Trophoblast cell (in vitro differentiated cells and primary cell): ENCODE measurements at regions not wholly inside any gene's neighbourhood (a gene's known extent, or its start where the extent isn't known, plus 50 kb on each side); places are given as distances from the start of the nearest gene placed in this dataset.

ENCODE experiments used
- DNase-seq, 2 donors: peaks; one replicate each; pipeline ENCODE4 v3.0.0-alpha.2; 2016
- H2AFZ ChIP-seq: 2 replicates; pipeline ENCODE4 v1.6.1; 2013; ENCODE audit warnings: low read length, moderate library complexity, mild to moderate bottlenecking; ENCODE audit not compliant: insufficient read depth, poor library complexity
- H2AK5ac ChIP-seq: 2 replicates; pipeline ENCODE4 v1.6.1; 2013; ENCODE audit warnings: mild to moderate bottlenecking, low read length
- H2BK120ac ChIP-seq: 2 replicates; pipeline ENCODE4 v1.6.1; 2013; ENCODE audit warnings: low read length, mild to moderate bottlenecking, moderate library complexity; ENCODE audit not compliant: insufficient read depth, poor library complexity
- H2BK12ac ChIP-seq: 2 replicates; pipeline ENCODE4 v1.6.1; 2013; ENCODE audit warnings: mild to moderate bottlenecking, low read length, moderate library complexity
- H2BK5ac ChIP-seq: 2 replicates; pipeline ENCODE4 v1.6.1; 2013; ENCODE audit warnings: low read length, low read depth, moderate library complexity, mild to moderate bottlenecking; ENCODE audit not compliant: poor library complexity
- H3K14ac ChIP-seq: 2 replicates; pipeline ENCODE4 v1.6.1; 2013; ENCODE audit warnings: mild to moderate bottlenecking, low read length
- H3K18ac ChIP-seq: 2 replicates; pipeline ENCODE4 v1.6.1; 2013; ENCODE audit warnings: mild to moderate bottlenecking, low read length
- H3K23ac ChIP-seq: 2 replicates; pipeline ENCODE4 v1.6.1; 2013; ENCODE audit warnings: low read length
- H3K27ac ChIP-seq: 2 replicates; pipeline ENCODE4 v1.5.1; 2013; ENCODE audit warnings: low read depth, mild to moderate bottlenecking, inconsistent platforms, low read length, moderate library complexity
- H3K27me3 ChIP-seq: 2 replicates; pipeline ENCODE4 v1.6.1; 2013; ENCODE audit warnings: inconsistent platforms, mild to moderate bottlenecking, low read length, moderate library complexity; ENCODE audit not compliant: insufficient read depth
- H3K36me3 ChIP-seq, 2 experiments: 1 replicate in 1 of 2; 2 replicates in 1 of 2; pipeline ENCODE4 v1.6.1; 2013; ENCODE audit warnings: low read length in 2 of 2, mild to moderate bottlenecking in 2 of 2, moderate library complexity in 1 of 2; ENCODE audit not compliant: insufficient read depth in 2 of 2, control insufficient read depth in 1 of 2
- H3K4ac ChIP-seq: 2 replicates; pipeline ENCODE4 v1.6.1; 2013; ENCODE audit warnings: low read depth, mild to moderate bottlenecking, low read length, moderate library complexity
- H3K4me1 ChIP-seq, 2 experiments: 1 replicate in 1 of 2; 2 replicates in 1 of 2; pipeline ENCODE4 v1.6.1; 2013; ENCODE audit warnings: low read length in 2 of 2, mild to moderate bottlenecking in 2 of 2, moderate library complexity in 1 of 2; ENCODE audit not compliant: insufficient read depth in 2 of 2, control insufficient read depth in 1 of 2
- H3K4me2 ChIP-seq: 2 replicates; pipeline ENCODE4 v1.6.1; 2013; ENCODE audit warnings: inconsistent platforms, mild to moderate bottlenecking, low read length, moderate library complexity
- H3K4me3 ChIP-seq: 2 replicates; pipeline ENCODE4 v1.5.1; 2013; ENCODE audit warnings: mild to moderate bottlenecking, low read depth, low read length, inconsistent platforms
- H3K79me1 ChIP-seq: one replicate; pipeline ENCODE4 v1.6.1; 2013; ENCODE audit warnings: low read length
- H3K79me2 ChIP-seq: 2 replicates; pipeline ENCODE4 v1.6.1; 2013; ENCODE audit warnings: low read length, mild to moderate bottlenecking; ENCODE audit not compliant: control insufficient read depth, insufficient read depth, poor library complexity
- H3K9ac ChIP-seq: 2 replicates; pipeline ENCODE4 v1.6.1; 2013; ENCODE audit warnings: mild to moderate bottlenecking, low read length
- H3K9me3 ChIP-seq: 2 replicates; pipeline ENCODE4 v1.6.1; 2013; ENCODE audit warnings: low read depth, mild to moderate bottlenecking, control low read depth, inconsistent platforms, low read length; ENCODE audit not compliant: insufficient read depth
- H4K12ac ChIP-seq: 2 replicates; pipeline ENCODE4 v1.6.1; 2013; ENCODE audit warnings: low read depth, mild to moderate bottlenecking, low read length, moderate library complexity
- H4K8ac ChIP-seq: 2 replicates; pipeline ENCODE4 v1.6.1; 2013; ENCODE audit warnings: low read depth, mild to moderate bottlenecking, low read length, moderate library complexity
- H4K91ac ChIP-seq: one replicate; pipeline ENCODE4 v1.6.1; 2013; ENCODE audit warnings: low read depth, mild to moderate bottlenecking, low read length, moderate library complexity
- WGBS: extraction: QIAGEN DNeasy Blood & Tissue Kit; methylation state at CpG from one replicate; pipeline ENCODE4 v1.1.7; 2013; ENCODE audit warnings: missing lambda C conversion rate; ENCODE audit not compliant: insufficient read length, insufficient coverage; ENCODE audit errors: extremely low coverage; 5-methylcytosine and 5-hydroxymethylcytosine counted together

DNA sequence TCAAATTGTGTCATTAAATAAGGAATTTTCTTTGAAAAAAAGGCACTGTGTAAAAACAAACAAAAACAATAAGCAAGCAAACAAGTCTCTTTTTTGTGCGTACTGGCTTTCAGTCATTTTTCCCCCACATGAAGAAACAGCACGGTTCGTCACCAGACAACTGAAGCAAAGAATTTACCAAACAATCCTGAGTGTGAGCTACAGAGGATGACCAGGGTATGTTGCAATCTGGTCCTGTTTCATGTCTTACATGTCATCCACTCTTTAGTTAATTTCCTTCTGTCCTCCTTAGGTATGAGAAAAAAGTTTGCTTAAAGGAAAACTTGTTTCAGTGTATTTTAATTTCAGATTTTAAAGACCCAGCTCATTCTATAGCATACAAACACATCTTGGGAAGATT lies 1080.7 kb upstream of the NUDT12 start:
- H2BK5ac ChIP-seq = no peak overlapping the region
- no peaks in the 10 kb centered on the region for H3K36me3 ChIP-seq
- H3K14ac ChIP-seq = no peak overlapping the region
- no peak overlapping the region for H2BK120ac ChIP-seq
- no CpG with 5 or more reads among the region's 3 CpGs for WGBS
- H2BK12ac ChIP-seq = no peak overlapping the region
- no peaks in the 10 kb centered on the region for H3K27me3 ChIP-seq
- DNase-seq = peak; percentile 48 to 76
- no peak overlapping the region for H4K12ac ChIP-seq
- no peak overlapping the region for H2AK5ac ChIP-seq
- H3K4me1 ChIP-seq = peaks cover 2 to 8% of the 10 kb centered on the region in 2 experiments
- no peak overlapping the region for H3K9ac ChIP-seq
- no peak overlapping the region for H3K4me3 ChIP-seq
- H3K79me1 ChIP-seq = peaks cover 3% of the 10 kb centered on the region
- H4K91ac ChIP-seq = no peak overlapping the region
- no peak overlapping the region for H3K27ac ChIP-seq
- no peak overlapping the region for H3K18ac ChIP-seq
- H3K79me2 ChIP-seq = no peaks in the 10 kb centered on the region
- H3K9me3 ChIP-seq = no peaks in the 10 kb centered on the region
- H2AFZ ChIP-seq = no peak overlapping the region
- no peak overlapping the region for H4K8ac ChIP-seq
- H3K23ac ChIP-seq = no peak overlapping the region
- H3K4ac ChIP-seq = no peak overlapping the region
- no peak overlapping the region for H3K4me2 ChIP-seq

DNA sequence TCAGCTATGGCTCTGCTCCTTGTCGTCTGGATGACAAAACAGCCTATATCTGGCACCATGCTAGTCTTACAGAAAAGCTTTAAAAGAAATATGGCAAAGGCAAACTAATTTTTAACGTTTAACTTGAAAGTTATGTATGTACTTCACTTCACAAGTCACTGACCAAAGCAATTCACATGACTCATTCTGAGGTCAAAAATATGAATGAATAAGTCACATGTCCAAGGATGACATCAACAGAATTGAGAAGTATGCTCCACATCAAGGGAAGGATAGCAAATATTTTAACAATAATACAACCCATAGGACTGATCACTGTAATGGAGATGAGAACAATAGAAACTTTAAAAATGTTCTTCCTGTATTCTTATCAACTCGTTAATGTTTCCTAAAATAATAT lies 1072.6 kb upstream of the NUDT12 start:
- Histone ChIP-seq H3K4me1 (no peaks in the 10 kb centered on the region), H2AK5ac (no peak overlapping the region), H4K8ac (no peak overlapping the region), H3K36me3 (no peaks in the 10 kb centered on the region), H4K12ac (no peak overlapping the region), H3K14ac (no peak overlapping the region), H3K23ac (no peak overlapping the region), H3K9ac (no peak overlapping the region), H3K27me3 (no peaks in the 10 kb centered on the region), H2AFZ (no peak overlapping the region), H3K4me2 (no peak overlapping the region), H3K9me3 (no peaks in the 10 kb centered on the region), H3K4me3 (no peak overlapping the region), H3K27ac (no peak overlapping the region), H4K91ac (no peak overlapping the region), H3K18ac (no peak overlapping the region), H2BK5ac (no peak overlapping the region), H3K4ac (no peak overlapping the region), H3K79me1 (no peaks in the 10 kb centered on the region), H2BK12ac (no peak overlapping the region), H2BK120ac (no peak overlapping the region), H3K79me2 (no peaks in the 10 kb centered on the region)
- peak in 1 of 2 donors; percentile 8 for DNase-seq
- no CpG with 5 or more reads among the region's 3 CpGs for WGBS

DNA sequence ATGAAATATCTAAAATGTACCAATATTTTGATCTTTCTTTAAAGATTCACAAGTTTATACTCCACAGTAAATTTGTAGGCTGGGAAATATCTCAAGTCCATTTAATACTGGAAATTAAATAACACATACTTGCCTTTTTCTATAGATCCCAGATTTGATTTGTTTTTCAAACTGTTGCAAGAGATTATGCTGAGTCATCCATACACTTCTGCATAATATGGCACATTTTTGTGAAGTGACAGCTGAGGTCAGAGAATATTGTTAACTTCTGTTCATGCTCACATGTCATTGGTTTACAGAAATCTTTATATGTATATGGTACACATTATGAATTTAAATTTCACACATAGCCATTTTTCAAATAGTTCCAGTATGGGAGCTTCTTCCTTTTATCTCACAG lies 1066.3 kb upstream of the NUDT12 start:
- H4K91ac ChIP-seq = no peak overlapping the region
- H4K8ac ChIP-seq = no peak overlapping the region
- H3K27me3 ChIP-seq = no peaks in the 10 kb centered on the region
- no peaks in the 10 kb centered on the region for H3K79me2 ChIP-seq
- H3K14ac ChIP-seq = no peak overlapping the region
- no peak overlapping the region for H4K12ac ChIP-seq
- no peaks in the 10 kb centered on the region for H3K36me3 ChIP-seq
- H3K23ac ChIP-seq = no peak overlapping the region
- no peak for DNase-seq
- no peak overlapping the region for H3K4ac ChIP-seq
- no peak overlapping the region for H2AFZ ChIP-seq
- no peak overlapping the region for H3K27ac ChIP-seq
- no peak overlapping the region for H2BK12ac ChIP-seq
- no peak overlapping the region for H2BK5ac ChIP-seq
- H3K4me3 ChIP-seq = no peak overlapping the region
- no peak overlapping the region for H3K4me2 ChIP-seq
- H3K4me1 ChIP-seq = no peaks in the 10 kb centered on the region
- no peak overlapping the region for H3K9ac ChIP-seq
- no peak overlapping the region for H2BK120ac ChIP-seq
- H2AK5ac ChIP-seq = no peak overlapping the region
- no peak overlapping the region for H3K18ac ChIP-seq
- H3K79me1 ChIP-seq = no peaks in the 10 kb centered on the region
- peaks cover 5% of the 10 kb centered on the region for H3K9me3 ChIP-seq

DNA sequence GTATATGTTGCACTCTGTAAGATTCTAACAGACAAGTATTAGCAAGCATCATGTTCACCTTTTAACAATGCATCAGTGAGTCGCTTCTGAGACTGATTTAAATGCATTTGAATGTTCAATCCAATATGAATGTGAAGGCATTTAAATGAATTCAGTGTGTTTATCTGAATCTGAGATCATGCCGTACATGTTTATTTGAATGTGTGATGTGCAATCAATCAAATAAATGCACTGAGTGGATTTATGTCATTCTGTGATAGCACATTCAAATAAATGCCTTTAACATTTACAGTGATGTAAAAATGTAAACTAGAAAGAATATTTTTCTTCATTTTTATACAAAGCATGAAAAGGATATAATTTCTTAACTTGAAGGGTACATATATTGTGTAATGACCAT lies 1063.5 kb upstream of the NUDT12 start:
- no peak overlapping the region for H4K91ac ChIP-seq
- no peak overlapping the region for H3K18ac ChIP-seq
- no peaks in the 10 kb centered on the region for H3K27me3 ChIP-seq
- no peak overlapping the region for H3K9ac ChIP-seq
- DNase-seq = no peak
- H3K27ac ChIP-seq = no peak overlapping the region
- no peak overlapping the region for H3K4ac ChIP-seq
- no peak overlapping the region for H4K12ac ChIP-seq
- H3K4me1 ChIP-seq = no peaks in the 10 kb centered on the region
- H3K9me3 ChIP-seq = peaks cover 5% of the 10 kb centered on the region
- no peak overlapping the region for H2AK5ac ChIP-seq
- H2BK120ac ChIP-seq = no peak overlapping the region
- H4K8ac ChIP-seq = no peak overlapping the region
- no peak overlapping the region for H3K23ac ChIP-seq
- no peak overlapping the region for H3K4me2 ChIP-seq
- H3K79me2 ChIP-seq = no peaks in the 10 kb centered on the region
- no peak overlapping the region for H2BK12ac ChIP-seq
- H2BK5ac ChIP-seq = no peak overlapping the region
- no peak overlapping the region for H3K14ac ChIP-seq
- H3K36me3 ChIP-seq = no peaks in the 10 kb centered on the region
- WGBS = no CpG with 5 or more reads among the region's 2 CpGs
- no peak overlapping the region for H2AFZ ChIP-seq
- no peaks in the 10 kb centered on the region for H3K79me1 ChIP-seq
- no peak overlapping the region for H3K4me3 ChIP-seq
